GM21367 (cell line): ENCODE measurements at regions not wholly inside any gene's neighbourhood (a gene's known extent, or its start where the extent isn't known, plus 50 kb on each side); places are given as distances from the start of the nearest gene placed in this dataset.

Experiments
- ATAC-seq: cut with Tn5 transposase; IDR thresholded peaks from one replicate; pipeline ENCODE4 v1.9.1; 2021; ENCODE audit not compliant: unreplicated experiment

DNA sequence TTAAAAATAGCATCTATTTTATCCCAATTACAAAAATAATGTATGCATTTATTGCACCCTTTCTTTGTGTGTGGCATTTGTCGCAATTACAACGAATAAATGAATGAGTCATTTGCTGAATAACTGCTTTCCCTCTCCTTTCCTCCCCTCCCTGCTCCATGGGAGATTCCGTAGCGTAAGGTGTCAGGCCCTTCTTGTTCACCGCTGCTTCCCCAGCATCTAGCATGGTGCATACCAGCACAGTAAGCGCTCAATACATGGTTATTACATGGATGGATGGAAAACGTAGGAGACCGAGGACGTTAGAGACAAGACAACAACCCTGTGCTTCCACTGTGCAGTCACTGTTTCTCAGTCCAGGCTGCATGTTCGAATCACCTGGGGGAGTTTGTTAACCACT, 336.0 kb upstream of the EEF2KMT start:
- ATAC-seq = no peak

DNA sequence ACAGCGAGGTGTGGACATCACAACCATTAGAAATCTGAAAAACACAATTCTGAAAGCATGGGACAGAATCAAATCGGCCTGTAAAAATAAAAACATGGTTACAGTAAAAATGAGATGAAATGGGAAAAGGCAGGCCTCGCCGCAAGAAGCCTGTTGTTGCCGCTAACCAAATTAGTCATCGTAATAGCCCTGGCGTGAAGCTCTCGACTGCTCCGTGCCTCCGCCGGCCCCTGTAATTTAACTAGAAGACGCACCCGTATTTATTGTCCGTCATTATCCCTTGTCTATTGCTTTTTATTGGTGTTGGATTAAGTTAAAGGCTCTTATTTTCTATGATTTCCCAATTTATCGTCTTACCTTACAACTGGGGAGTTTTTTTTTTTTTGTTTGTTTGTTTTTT, 334.6 kb upstream of the EEF2KMT start:
- ATAC-seq = no peak

DNA sequence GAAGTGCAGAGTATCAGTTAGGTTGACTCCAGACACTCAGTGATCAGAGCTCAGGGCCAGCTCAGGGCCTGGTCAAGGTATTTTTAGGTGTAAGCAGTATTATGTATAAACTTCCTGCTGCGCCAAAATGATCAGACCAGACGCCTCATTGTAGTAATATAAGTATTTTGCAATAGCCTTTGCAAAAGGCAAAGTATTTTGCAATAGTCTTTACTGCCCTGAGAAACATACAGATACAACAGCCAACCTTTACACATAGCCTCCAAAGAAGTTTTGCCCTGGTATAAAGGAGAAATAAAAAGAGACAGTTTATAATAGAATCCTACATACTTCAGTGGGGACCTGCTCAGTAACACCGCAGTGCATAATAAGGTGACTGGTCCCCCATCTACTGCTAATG, 333.0 kb upstream of the EEF2KMT start:
- no peak for ATAC-seq

DNA sequence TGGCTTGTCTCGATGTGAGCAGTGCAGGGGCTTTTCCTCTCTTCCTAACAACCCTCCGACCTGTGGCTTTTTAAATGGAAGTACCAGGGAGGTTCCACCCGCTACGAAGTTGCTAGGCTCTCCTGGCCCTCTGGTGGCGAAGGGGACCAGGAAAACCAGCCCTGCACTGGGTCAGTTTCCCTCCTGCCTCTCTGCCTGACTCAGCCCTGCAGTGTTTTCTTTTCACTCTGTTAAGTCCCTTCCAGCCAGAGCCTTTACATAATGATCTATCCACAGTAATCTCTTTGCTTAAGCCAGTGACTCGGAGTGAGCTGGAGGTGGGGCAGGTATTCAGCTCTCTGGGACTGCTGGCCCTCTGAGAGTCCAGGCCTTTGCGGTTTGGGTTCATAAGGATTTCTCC, 331.3 kb upstream of the EEF2KMT start:
- ATAC-seq = no peak

DNA sequence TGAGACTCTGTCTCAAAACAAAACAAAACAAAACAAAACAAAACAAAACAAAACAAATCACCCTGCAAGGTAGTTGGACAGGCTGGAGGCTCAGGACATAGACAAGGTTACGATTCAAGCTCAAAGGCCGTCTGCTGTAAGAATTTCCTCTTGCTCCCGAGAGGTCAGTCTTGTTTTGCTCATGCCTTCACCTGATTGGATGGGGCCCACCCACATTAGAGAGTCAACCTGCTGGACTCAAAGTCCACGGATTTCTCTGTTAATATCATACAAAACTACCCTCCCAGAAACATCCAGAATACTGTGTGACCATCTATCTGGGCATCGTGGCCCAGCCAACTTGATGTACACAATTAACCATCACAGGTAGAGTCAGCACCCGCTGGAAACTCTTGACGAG, 330.0 kb upstream of the EEF2KMT start:
- ATAC-seq = no peak

- no peak for ATAC-seq
Measured at GRCh38 chr16:5422643-5423496, 325.3 kb upstream of the EEF2KMT start.

- no peak for ATAC-seq
Measured at GRCh38 chr16:5422047-5422446, 324.5 kb upstream of the EEF2KMT start.

GRCh38 chr16:5416013-5416412, 318.4 kb upstream of the EEF2KMT start:
- ATAC-seq = no peak

DNA sequence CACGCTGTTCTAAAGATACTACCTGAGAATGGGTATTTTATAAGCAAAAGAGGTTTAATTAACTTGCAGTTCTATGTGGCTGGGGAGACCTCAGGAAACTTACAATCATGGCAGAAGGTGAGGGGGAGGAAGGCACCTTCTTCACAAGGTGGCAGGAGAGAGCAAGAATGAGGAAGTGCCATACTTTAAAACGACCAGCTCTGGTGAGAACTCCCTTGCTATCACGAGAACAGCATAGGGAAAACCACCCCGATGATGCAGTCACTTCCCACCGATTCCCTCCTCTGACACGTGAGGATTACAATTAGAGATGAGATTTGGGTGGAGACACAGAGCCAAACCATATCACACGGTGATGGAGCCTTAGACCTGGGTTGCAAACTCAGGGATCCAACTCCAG, 317.5 kb upstream of the EEF2KMT start:
- ATAC-seq = no peak

GRCh38 chr16:5412731-5413130, 315.1 kb upstream of the EEF2KMT start:
- ATAC-seq = no peak

- no peak for ATAC-seq
Measured at GRCh38 chr16:5398203-5398602, 300.6 kb upstream of the EEF2KMT start.

GRCh38 chr16:5396880-5397279, 299.3 kb upstream of the EEF2KMT start:
- ATAC-seq = no peak

DNA sequence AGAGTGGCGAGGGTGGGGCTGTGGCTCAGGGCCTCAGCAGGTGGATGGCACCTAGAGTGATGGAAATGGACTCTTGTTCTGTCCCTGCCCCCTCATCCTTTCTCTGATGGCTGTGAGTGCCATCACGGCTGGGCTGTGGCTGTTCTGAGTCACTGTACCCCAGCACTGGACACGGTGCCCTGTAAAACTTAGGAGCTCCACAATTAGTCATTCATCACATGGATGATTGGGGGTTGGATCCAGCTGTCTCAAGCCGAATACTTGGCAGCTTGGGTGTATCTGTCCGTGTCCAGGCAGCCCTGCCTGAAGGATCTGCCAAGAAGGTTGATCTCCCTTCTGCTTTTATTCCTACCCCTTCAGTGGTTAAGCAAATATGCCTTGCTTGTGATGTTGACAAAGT, 295.5 kb upstream of the EEF2KMT start:
- ATAC-seq = no peak

DNA sequence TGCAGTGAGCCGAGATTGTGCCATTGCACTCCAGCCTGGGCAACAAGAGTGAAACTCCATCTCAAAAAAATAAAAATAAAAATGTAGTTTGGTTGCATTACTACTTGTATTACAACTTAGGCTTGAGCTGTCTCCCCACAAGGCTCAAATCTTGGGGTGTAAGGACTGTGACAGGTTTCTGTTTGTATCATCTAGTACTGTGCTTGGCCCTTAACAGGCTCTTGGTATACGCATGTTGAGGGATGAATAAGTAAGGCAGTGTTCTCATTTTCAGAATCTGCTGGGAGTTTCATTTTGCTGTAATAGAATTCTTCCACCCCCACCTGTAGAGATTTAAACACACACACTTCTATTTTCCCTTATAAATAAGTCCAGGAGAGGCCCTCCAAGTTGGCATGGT, 289.4 kb upstream of the EEF2KMT start:
- ATAC-seq = no peak

DNA sequence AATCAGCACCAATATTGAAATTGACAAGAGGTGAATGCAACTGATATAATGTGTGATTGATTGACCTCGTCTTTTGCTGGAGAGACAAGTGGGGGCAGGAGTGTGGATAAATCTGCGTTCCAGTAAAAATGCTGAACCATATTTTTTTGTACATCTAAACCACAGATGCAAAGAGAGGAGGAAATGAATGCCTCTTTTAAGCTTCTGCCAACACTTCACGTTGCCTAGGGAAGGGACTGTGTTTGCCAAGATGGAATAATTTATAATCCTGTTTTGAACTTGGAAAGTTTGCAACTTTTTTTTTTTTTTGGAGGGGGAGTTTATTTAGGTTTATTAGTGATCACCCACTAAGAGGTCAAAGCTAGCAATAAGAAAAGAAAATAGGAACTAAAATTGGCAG, 288.2 kb upstream of the EEF2KMT start:
- no peak for ATAC-seq

DNA sequence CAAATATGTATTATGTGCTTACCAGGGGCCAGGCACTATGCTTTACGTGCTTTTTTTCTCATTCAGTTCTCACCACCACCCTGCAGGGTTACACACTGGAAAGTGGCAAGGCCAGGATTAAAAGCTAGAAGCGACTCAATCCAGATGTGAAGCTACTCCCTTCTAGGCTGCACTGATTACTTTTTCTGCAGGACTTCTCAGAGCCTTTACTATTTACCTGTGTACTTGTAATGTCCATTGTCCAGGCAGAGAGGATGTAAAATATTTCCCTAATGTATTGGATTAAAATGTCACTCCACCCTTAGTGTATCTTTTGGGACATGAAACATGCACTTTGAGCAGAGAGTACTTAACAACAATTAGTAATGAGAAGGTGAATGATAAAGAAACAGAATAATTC, 287.5 kb upstream of the EEF2KMT start:
- no peak for ATAC-seq

DNA sequence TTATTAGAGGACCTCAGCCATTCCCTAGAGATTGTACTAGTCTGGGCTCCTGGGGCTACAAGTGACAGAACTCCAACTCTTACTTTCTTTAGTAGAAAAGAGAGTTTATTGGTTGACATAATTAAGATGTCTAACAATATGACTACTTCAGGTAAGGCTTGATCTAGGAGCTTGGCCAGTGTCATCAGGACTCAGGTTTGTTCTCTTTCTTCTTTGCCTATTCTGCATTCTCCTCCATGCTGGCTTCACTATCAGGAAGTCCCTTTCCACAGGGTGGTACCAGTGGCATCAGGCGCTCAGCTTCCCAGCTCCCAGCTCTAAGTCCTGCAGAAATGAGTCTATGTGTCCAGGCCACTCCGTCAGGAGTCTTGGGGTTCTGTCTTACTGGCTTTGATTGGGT, 286.1 kb upstream of the EEF2KMT start:
- ATAC-seq = no peak

- no peak for ATAC-seq
Measured at GRCh38 chr16:5382484-5382883, 284.9 kb upstream of the EEF2KMT start.

- no peak for ATAC-seq
Measured at GRCh38 chr16:5381481-5381880, 283.9 kb upstream of the EEF2KMT start.

- ATAC-seq = no peak
Measured at GRCh38 chr16:5379954-5380353, 282.4 kb upstream of the EEF2KMT start.

DNA sequence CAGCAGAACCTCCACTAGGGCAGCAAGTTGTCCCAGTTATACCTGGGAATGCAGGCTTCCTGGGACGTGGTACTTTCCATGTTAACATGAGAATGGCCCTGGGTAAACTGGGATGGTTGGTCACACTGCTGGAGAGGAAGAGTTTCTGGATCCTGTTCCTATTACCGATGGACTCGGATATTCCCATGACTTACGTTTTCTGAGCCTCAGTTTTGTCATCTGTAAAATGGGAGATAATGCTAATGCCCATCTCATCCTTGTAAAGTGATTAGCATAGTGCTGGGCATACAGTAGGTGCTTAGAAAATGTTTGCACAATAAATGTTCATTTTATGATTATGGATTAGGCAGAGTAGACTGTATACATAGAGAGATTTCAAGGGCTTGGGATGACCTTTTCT, 280.9 kb upstream of the EEF2KMT start:
- ATAC-seq = no peak

GRCh38 chr16:5377280-5377898, 279.8 kb upstream of the EEF2KMT start:
- no peak for ATAC-seq

DNA sequence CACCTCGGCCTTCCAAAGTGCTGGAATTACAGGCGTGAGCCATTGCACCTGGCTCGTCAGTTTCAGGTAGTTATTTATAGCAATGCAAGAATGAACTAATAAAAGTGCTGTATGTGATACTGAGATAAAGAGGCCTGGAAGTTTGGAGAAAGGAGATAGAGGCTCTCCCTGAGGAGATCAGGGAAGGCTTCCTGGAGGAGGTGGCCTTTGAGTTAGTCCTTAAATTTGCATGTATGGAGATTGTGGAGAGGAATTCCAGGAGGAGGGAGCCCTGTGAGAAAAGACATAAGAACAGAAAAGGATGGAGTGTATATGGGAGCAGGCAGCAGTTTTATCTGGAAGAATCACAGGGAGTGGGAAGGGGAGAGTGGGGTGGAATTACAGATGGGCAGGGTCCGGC, 276.6 kb upstream of the EEF2KMT start:
- ATAC-seq = no peak
